Suprapubic skin (tissue), 3 donors: ENCODE measurements at regions not wholly inside any gene's neighbourhood (a gene's known extent, or its start where the extent isn't known, plus 50 kb on each side); places are given as distances from the start of the nearest gene placed in this dataset.

Source experiments
- POLR2AphosphoS5 ChIP-seq, 3 donors: sonication (generic); formaldehyde crosslinking; IDR thresholded peaks; one replicate each; pipeline ENCODE4 v1.6.1; 2017; ENCODE audit warnings: antibody characterized with exemption in 3 of 3
- TF ChIP-seq, protein P1 (sequence below), 2 donors: fragments of 200-600 bp in 1 of 2; fragments of 450-650 bp in 1 of 2; sonication (generic) in 1 of 2; IDR thresholded peaks; one replicate each; pipeline ENCODE4 v1.5.1; 2016 to 2019; ENCODE audit warnings: antibody characterized with exemption in 2 of 2, mild to moderate bottlenecking in 1 of 2, moderate library complexity in 1 of 2

DNA sequence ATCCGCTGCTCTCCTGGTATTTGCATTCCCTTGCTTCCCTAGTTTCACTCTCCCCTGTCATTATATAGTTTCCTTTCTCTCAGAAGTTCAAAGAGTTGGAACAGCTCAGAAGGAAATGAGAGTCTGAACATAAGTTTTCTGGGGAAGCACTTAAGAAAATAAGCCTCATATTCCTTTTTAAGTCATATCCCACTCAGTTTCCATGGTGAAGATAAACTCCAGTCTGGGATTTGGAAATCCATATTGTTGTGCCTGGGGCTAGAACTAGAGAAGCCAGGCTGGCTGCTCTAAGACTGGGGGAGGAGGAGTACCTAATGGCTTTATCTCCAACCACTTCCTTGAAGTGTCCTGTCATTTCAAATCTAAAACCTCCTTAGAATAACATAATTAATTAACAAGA, 134.2 kb upstream of the ALCAM start:
- TF ChIP-seq, protein P1, sequence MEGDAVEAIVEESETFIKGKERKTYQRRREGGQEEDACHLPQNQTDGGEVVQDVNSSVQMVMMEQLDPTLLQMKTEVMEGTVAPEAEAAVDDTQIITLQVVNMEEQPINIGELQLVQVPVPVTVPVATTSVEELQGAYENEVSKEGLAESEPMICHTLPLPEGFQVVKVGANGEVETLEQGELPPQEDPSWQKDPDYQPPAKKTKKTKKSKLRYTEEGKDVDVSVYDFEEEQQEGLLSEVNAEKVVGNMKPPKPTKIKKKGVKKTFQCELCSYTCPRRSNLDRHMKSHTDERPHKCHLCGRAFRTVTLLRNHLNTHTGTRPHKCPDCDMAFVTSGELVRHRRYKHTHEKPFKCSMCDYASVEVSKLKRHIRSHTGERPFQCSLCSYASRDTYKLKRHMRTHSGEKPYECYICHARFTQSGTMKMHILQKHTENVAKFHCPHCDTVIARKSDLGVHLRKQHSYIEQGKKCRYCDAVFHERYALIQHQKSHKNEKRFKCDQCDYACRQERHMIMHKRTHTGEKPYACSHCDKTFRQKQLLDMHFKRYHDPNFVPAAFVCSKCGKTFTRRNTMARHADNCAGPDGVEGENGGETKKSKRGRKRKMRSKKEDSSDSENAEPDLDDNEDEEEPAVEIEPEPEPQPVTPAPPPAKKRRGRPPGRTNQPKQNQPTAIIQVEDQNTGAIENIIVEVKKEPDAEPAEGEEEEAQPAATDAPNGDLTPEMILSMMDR (IDR thresholded peaks at IDR 0.05), result no peak
- TF ChIP-seq POLR2AphosphoS5 (IDR thresholded peaks at IDR 0.05), result no peak
